PC-3 (cell line): ENCODE measurements at regions not wholly inside any gene's neighbourhood (a gene's known extent, or its start where the extent isn't known, plus 50 kb on each side); places are given as distances from the start of the nearest gene placed in this dataset.

Source experiments
- ATAC-seq: fragments of 200-7000 bp; cut with Tn5 transposase; 2 replicates; pipeline ENCODE4 v1.9.1; 2020; ENCODE audit warnings: mild to moderate bottlenecking, moderate library complexity
- BruUV-seq: library from RNA; stranded (reverse); fragments of 400-500 nt; replicated peaks from 2 replicates; lab custom pipeline; 2021; lab: Mats Ljungman, UMichigan
- CTCF ChIA-PET: fragments of 300-600 bp; sonication (Branson Sonifier 250); formaldehyde crosslinking; loops from one replicate; lab custom pipeline; 2022; ENCODE audit warnings: antibody characterized with exemption; lab: Charles Lee
- POLR2A ChIA-PET: fragments of 300-600 bp; sonication (Branson Sonifier 250); formaldehyde crosslinking; loops from one replicate; lab custom pipeline; 2022; ENCODE audit warnings: antibody characterized with exemption; ENCODE audit not compliant: unreplicated experiment; lab: Charles Lee
- DNase-seq: peaks from one replicate; pipeline ENCODE4 v3.0.0-alpha.2; 2015
- H2AFZ ChIP-seq: fragments of 300-600 bp; sonication (generic); 2 replicates; pipeline ENCODE4 v1.6.0; 2016; ENCODE audit warnings: antibody characterized with exemption, low read length
- H3F3A ChIP-seq: fragments of 300-600 bp; sonication (generic); one replicate; pipeline ENCODE4 v1.6.0; 2017; ENCODE audit warnings: antibody characterized with exemption, low read length, control low read depth, mild to moderate bottlenecking; ENCODE audit not compliant: unreplicated experiment
- H3K27ac ChIP-seq: fragments of 300-600 bp; sonication (generic); 2 replicates; pipeline ENCODE4 v1.5.1; 2016; ENCODE audit warnings: mild to moderate bottlenecking, low read length
- H3K27me3 ChIP-seq: fragments of 300-600 bp; sonication (generic); 2 replicates; pipeline ENCODE4 v1.6.1; 2016; ENCODE audit warnings: low read length, mixed read lengths
- H3K36me3 ChIP-seq: fragments of 300-600 bp; sonication (generic); 2 replicates; pipeline ENCODE4 v1.6.1; 2016; ENCODE audit warnings: low read depth, mixed run types, low read length, mixed read lengths
- H3K4me1 ChIP-seq: fragments of 300-600 bp; sonication (generic); 2 replicates; pipeline ENCODE4 v1.5.1; 2016; ENCODE audit warnings: low read length; ENCODE audit not compliant: insufficient read depth
- H3K4me2 ChIP-seq: fragments of 300-600 bp; sonication (generic); 2 replicates; pipeline ENCODE4 v1.6.0; 2016; ENCODE audit warnings: low read length
- H3K4me3 ChIP-seq: fragments of 300-600 bp; sonication (generic); 2 replicates; pipeline ENCODE4 v1.5.1; 2016; ENCODE audit warnings: mild to moderate bottlenecking, low read length, mixed read lengths
- H3K79me2 ChIP-seq: fragments of 300-600 bp; sonication (generic); 2 replicates; pipeline ENCODE4 v1.6.1; 2017; ENCODE audit warnings: low read length, mixed read lengths
- H3K9ac ChIP-seq: fragments of 300-600 bp; sonication (generic); 2 replicates; pipeline ENCODE4 v1.6.0; 2016; ENCODE audit warnings: mild to moderate bottlenecking, low read length
- H3K9me2 ChIP-seq: fragments of 300-600 bp; sonication (generic); replicated peaks from 2 replicates; pipeline ENCODE4 v1.6.1; 2016; ENCODE audit warnings: mixed run types, low read length, mixed read lengths
- H3K9me3 ChIP-seq: fragments of 300-600 bp; sonication (generic); 2 replicates; pipeline ENCODE4 v1.6.1; 2016; ENCODE audit warnings: low read length, mixed read lengths
- H4K20me1 ChIP-seq: fragments of 300-600 bp; sonication (generic); 2 replicates; pipeline ENCODE4 v1.6.1; 2016; ENCODE audit warnings: low read length, mixed read lengths
- CTCF ChIP-seq: fragments of 300-600 bp; sonication (generic); conservative IDR thresholded peaks from 2 replicates; pipeline ENCODE4 v1.5.1; 2017; ENCODE audit warnings: antibody characterized with exemption, low read depth, mild to moderate bottlenecking, low read length
- EZH2 ChIP-seq: fragments of 300-600 bp; sonication (generic); IDR thresholded peaks from one replicate; pipeline ENCODE4 v1.6.1; 2017; ENCODE audit warnings: antibody characterized with exemption, mild to moderate bottlenecking, low read length; ENCODE audit not compliant: unreplicated experiment
- EZH2phosphoT487 ChIP-seq: fragments of 300-600 bp; sonication (generic); IDR thresholded peaks from 2 replicates; pipeline ENCODE4 v1.6.1; 2018; ENCODE audit warnings: mild to moderate bottlenecking, antibody characterized with exemption, low read length, borderline replicate concordance
- intact Hi-C: fragments of 100-400 bp; cut with micrococcal nuclease; formaldehyde crosslinking; loops from 2 replicates; pipeline ENCODE4 v1.9.0; 2023

GRCh38 chr7:53413021-53413420 is 377.6 kb downstream of the POM121L12 start:
- H3F3A ChIP-seq = no peaks in the 10 kb centered on the region
- H3K79me2 ChIP-seq = no peaks in the 10 kb centered on the region
- no TSS peak for BruUV-seq
- H3K27ac ChIP-seq = no peak overlapping the region
- TF ChIP-seq EZH2 (no peak), EZH2phosphoT487 (no peak), CTCF (no peak)
- no peaks in the 10 kb centered on the region for H3K9me3 ChIP-seq
- no peak overlapping the region for H3K9ac ChIP-seq
- H2AFZ ChIP-seq = no peak overlapping the region
- no peak overlapping the region for H3K4me3 ChIP-seq
- CTCF ChIA-PET = no interaction called here
- no peaks in the 10 kb centered on the region for H3K4me1 ChIP-seq
- H4K20me1 ChIP-seq = no peaks in the 10 kb centered on the region
- ATAC-seq = no peak
- DNase-seq = no peak
- H3K36me3 ChIP-seq = no peaks in the 10 kb centered on the region
- intact Hi-C loops = no loop called here
- H3K9me2 ChIP-seq = no peaks in the 10 kb centered on the region
- POLR2A ChIA-PET = no interaction called here
- no peaks in the 10 kb centered on the region for H3K27me3 ChIP-seq
- H3K4me2 ChIP-seq = no peak overlapping the region

DNA sequence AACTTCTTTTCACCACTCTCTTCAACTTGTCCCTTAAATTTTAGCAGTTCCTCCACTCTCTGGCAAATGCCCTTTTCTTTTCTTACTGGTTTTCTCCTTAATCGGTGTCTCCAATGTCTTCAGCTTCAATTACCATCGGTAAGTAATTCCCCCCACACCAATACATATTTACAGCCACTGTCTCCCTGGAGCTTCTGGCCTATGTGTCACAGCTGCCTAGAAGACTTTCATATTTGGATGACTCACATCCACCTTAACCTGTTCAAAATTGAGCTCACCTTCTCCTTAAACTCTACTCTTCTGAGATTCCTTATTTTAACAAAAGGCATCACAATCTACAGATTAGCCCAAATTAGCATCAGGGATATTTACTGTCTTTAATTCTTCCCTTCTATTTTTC is 380.4 kb downstream of the POM121L12 start:
- no peak overlapping the region for H3K4me3 ChIP-seq
- CTCF ChIA-PET = no interaction called here
- intact Hi-C loops = no loop called here
- no peaks in the 10 kb centered on the region for H4K20me1 ChIP-seq
- no peaks in the 10 kb centered on the region for H3K9me2 ChIP-seq
- POLR2A ChIA-PET = no interaction called here
- no peaks in the 10 kb centered on the region for H3K79me2 ChIP-seq
- BruUV-seq = no TSS peak
- DNase-seq (no peak), ATAC-seq (no peak)
- no peaks in the 10 kb centered on the region for H3K9me3 ChIP-seq
- H2AFZ ChIP-seq = no peak overlapping the region
- H3F3A ChIP-seq = no peaks in the 10 kb centered on the region
- no peaks in the 10 kb centered on the region for H3K36me3 ChIP-seq
- H3K4me2 ChIP-seq = no peak overlapping the region
- H3K27me3 ChIP-seq = no peaks in the 10 kb centered on the region
- H3K4me1 ChIP-seq = no peaks in the 10 kb centered on the region
- H3K27ac ChIP-seq = no peak overlapping the region
- TF ChIP-seq EZH2phosphoT487 (no peak), EZH2 (no peak), CTCF (no peak)
- H3K9ac ChIP-seq = no peak overlapping the region

- Histone ChIP-seq H3K9me3 (no peaks in the 10 kb centered on the region), H3K9ac (no peak overlapping the region), H3K36me3 (no peaks in the 10 kb centered on the region), H3K79me2 (no peaks in the 10 kb centered on the region), H3K27ac (no peak overlapping the region), H3K4me1 (no peaks in the 10 kb centered on the region), H3K4me2 (no peak overlapping the region), H2AFZ (no peak overlapping the region), H3F3A (no peaks in the 10 kb centered on the region), H3K4me3 (no peak overlapping the region), H3K27me3 (no peaks in the 10 kb centered on the region), H4K20me1 (no peaks in the 10 kb centered on the region), H3K9me2 (no peaks in the 10 kb centered on the region)
- intact Hi-C loops = no loop called here
- CTCF ChIA-PET = no interaction called here
- no peak for TF ChIP-seq CTCF
- TF ChIP-seq EZH2phosphoT487 = no peak
- TF ChIP-seq EZH2 = no peak
- POLR2A ChIA-PET = no interaction called here
- ATAC-seq = no peak
- no TSS peak for BruUV-seq
- DNase-seq = no peak
These were observed 383.5 kb downstream of the POM121L12 start for GRCh38 chr7:53418834-53419482.
